ENCODE measurements at regions not wholly inside any gene's neighbourhood (a gene's known extent, or its start where the extent isn't known, plus 50 kb on each side); places are given as distances from the start of the nearest gene placed in this dataset.

DNA sequence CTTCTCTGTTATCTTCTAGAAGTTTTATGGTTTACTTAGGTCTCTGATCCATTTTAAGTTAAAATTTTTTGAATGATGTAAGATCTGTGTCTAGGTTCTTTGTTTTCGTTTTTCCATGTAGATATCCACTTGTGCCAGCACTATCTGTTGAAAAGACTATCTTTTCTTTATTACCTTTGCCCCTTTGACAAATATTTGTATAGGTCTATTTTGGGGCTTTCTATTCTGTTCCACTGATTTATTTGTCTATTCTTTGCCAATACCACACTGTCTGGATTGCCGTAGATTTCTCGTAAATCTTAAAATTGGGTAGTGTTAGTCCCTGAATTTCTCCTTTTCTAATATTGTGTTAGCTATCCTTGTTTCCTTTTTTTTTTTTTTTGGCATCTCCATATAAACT is 71.4 kb upstream of the PDSS1 start:
- intact Hi-C loops (cut with micrococcal nuclease), result loop anchor here (10.0 kb wide), 1 partner anchor 719 kb away; no protein-coding TSS in a partner anchor
- Histone ChIP-seq H3K9me1 (ENCODE audit: control insufficient read depth, insufficient read depth, low read length) (no peaks in the 10 kb centered on the region), H3K9me3 (replicated peaks; ENCODE audit: control insufficient read depth, insufficient read depth, low read depth, low read length) (no peaks in the 10 kb centered on the region), H3K27ac (ENCODE audit: extremely low read depth, low read depth, low read length) (no peak overlapping the region), H3K4me3 (no peak overlapping the region), H4K20me1 (replicated peaks; ENCODE audit: control insufficient read depth, insufficient read depth, low read length) (no peaks in the 10 kb centered on the region), H3K27me3 (ENCODE audit: control insufficient read depth in 2 of 2, insufficient read depth in 2 of 2, low read length in 2 of 2) (peaks cover 17 to 23% of the 10 kb centered on the region in 2 experiments), H3K79me2 (ENCODE audit: control insufficient read depth, insufficient read depth, low read length) (no peaks in the 10 kb centered on the region), H2AFZ (ENCODE audit: low read depth, low read length) (no peak overlapping the region), H3K4me1 (replicated peaks in 1 of 2; ENCODE audit: control insufficient read depth in 2 of 2, insufficient read depth in 2 of 2, low read length in 2 of 2) (peaks cover 0 to 6% of the 10 kb centered on the region in 2 experiments; a peak in 2 of 5 replicates), H3K9ac (ENCODE audit: insufficient read depth in 1 of 2, low read depth in 2 of 2, low read length in 2 of 2) (no peak overlapping the region), H3K4me2 (ENCODE audit: insufficient read depth, low read length) (no peak overlapping the region), H3K36me3 (ENCODE audit: control insufficient read depth, insufficient read depth, low read length) (no peaks in the 10 kb centered on the region)
- DNase-seq (ENCODE audit: extremely low read depth in 1 of 4, low spot score in 3 of 4) (no peak), FAIRE-seq (no peak), ATAC-seq (no peak)
- in situ Hi-C loops (cut with MboI), result no loop called here
- BruUV-seq (replicated peaks), result no TSS peak
- ChIA-PET CTCF (ENCODE audit: low intra/inter-chr PET ratio) (no interaction called here), POLR2A (no interaction called here)
- 4% methylated on average over 3 of the region's 3 CpGs for WGBS (ENCODE audit: insufficient coverage, low coverage, missing lambda C conversion rate)
- TF ChIP-seq, protein P1, sequence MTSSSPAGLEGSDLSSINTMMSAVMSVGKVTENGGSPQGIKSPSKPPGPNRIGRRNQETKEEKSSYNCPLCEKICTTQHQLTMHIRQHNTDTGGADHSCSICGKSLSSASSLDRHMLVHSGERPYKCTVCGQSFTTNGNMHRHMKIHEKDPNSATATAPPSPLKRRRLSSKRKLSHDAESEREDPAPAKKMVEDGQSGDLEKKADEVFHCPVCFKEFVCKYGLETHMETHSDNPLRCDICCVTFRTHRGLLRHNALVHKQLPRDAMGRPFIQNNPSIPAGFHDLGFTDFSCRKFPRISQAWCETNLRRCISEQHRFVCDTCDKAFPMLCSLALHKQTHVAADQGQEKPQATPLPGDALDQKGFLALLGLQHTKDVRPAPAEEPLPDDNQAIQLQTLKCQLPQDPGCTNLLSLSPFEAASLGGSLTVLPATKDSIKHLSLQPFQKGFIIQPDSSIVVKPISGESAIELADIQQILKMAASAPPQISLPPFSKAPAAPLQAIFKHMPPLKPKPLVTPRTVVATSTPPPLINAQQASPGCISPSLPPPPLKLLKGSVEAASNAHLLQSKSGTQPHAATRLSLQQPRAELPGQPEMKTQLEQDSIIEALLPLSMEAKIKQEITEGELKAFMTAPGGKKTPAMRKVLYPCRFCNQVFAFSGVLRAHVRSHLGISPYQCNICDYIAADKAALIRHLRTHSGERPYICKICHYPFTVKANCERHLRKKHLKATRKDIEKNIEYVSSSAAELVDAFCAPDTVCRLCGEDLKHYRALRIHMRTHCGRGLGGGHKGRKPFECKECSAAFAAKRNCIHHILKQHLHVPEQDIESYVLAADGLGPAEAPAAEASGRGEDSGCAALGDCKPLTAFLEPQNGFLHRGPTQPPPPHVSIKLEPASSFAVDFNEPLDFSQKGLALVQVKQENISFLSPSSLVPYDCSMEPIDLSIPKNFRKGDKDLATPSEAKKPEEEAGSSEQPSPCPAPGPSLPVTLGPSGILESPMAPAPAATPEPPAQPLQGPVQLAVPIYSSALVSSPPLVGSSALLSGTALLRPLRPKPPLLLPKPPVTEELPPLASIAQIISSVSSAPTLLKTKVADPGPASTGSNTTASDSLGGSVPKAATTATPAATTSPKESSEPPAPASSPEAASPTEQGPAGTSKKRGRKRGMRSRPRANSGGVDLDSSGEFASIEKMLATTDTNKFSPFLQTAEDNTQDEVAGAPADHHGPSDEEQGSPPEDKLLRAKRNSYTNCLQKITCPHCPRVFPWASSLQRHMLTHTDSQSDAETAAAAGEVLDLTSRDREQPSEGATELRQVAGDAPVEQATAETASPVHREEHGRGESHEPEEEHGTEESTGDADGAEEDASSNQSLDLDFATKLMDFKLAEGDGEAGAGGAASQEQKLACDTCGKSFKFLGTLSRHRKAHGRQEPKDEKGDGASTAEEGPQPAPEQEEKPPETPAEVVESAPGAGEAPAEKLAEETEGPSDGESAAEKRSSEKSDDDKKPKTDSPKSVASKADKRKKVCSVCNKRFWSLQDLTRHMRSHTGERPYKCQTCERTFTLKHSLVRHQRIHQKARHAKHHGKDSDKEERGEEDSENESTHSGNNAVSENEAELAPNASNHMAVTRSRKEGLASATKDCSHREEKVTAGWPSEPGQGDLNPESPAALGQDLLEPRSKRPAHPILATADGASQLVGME (CRISPR knock-in tag; IDR thresholded peaks at IDR 0.05), result no peak
- TF ChIP-seq MBD2 (IDR thresholded peaks at IDR 0.05; ENCODE audit: borderline replicate concordance, low read depth), result no peak
- TF ChIP-seq BHLHE40 (IDR thresholded peaks at IDR 0.05; ENCODE audit: low read length), result no peak
- no peak for TF ChIP-seq E2F5 (CRISPR knock-in tag; IDR thresholded peaks at IDR 0.05)
- no peak for TF ChIP-seq ZZZ3 (IDR thresholded peaks at IDR 0.05)
- no peak for TF ChIP-seq NR2C1 (IDR thresholded peaks at IDR 0.05)
- no peak for TF ChIP-seq NR2C1 (tag; IDR thresholded peaks at IDR 0.05)
- no peak for TF ChIP-seq NCOA2 (IDR thresholded peaks at IDR 0.05; ENCODE audit: partially characterized antibody in 2 of 2)
- TF ChIP-seq MYC (IDR thresholded peaks at IDR 0.05; ENCODE audit: low read depth, low read length), result no peak
- no peak for TF ChIP-seq MYC (CRISPR knock-in tag; IDR thresholded peaks at IDR 0.05; ENCODE audit: borderline replicate concordance, low read depth)
- no peak for TF ChIP-seq ZNF76 (CRISPR knock-in tag; IDR thresholded peaks at IDR 0.05; ENCODE audit: borderline replicate concordance)
- TF ChIP-seq TEAD4 (IDR thresholded peaks at IDR 0.05; ENCODE audit: low read length), result no peak
- TF ChIP-seq TEAD4 (CRISPR knock-in tag; IDR thresholded peaks at IDR 0.05; ENCODE audit: borderline replicate concordance), result no peak
- TF ChIP-seq ZNF184 (CRISPR knock-in tag; IDR thresholded peaks at IDR 0.05), result no peak
- TF ChIP-seq, protein P2, sequence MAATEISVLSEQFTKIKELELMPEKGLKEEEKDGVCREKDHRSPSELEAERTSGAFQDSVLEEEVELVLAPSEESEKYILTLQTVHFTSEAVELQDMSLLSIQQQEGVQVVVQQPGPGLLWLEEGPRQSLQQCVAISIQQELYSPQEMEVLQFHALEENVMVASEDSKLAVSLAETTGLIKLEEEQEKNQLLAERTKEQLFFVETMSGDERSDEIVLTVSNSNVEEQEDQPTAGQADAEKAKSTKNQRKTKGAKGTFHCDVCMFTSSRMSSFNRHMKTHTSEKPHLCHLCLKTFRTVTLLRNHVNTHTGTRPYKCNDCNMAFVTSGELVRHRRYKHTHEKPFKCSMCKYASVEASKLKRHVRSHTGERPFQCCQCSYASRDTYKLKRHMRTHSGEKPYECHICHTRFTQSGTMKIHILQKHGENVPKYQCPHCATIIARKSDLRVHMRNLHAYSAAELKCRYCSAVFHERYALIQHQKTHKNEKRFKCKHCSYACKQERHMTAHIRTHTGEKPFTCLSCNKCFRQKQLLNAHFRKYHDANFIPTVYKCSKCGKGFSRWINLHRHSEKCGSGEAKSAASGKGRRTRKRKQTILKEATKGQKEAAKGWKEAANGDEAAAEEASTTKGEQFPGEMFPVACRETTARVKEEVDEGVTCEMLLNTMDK (IDR thresholded peaks at IDR 0.05; ENCODE audit: borderline replicate concordance, insufficient read depth, low read depth, low read length, poor library complexity, severe bottlenecking), result no peak

All from K562 (cell line).